Mesendoderm (in vitro differentiated cells): ENCODE measurements at regions not wholly inside any gene's neighbourhood (a gene's known extent, or its start where the extent isn't known, plus 50 kb on each side); places are given as distances from the start of the nearest gene placed in this dataset.

Experiments
- DNase-seq: peaks from one replicate; pipeline ENCODE4 v3.0.0; 2013
- H2AK5ac ChIP-seq: 2 replicates; pipeline ENCODE4 v1.6.1; 2013; ENCODE audit warnings: low read length, inconsistent platforms
- H2BK120ac ChIP-seq: 2 replicates; pipeline ENCODE4 v1.6.1; 2013; ENCODE audit warnings: low read depth, mild to moderate bottlenecking, low read length, moderate library complexity, mixed read lengths
- H2BK15ac ChIP-seq: replicated peaks from 2 replicates; pipeline ENCODE4 v1.6.1; 2013; ENCODE audit warnings: low read depth, mild to moderate bottlenecking, moderate library complexity
- H2BK5ac ChIP-seq: 2 replicates; pipeline ENCODE4 v1.6.1; 2013; ENCODE audit warnings: low read length, inconsistent platforms
- H3K18ac ChIP-seq: 2 replicates; pipeline ENCODE4 v1.6.1; 2013; ENCODE audit warnings: mild to moderate bottlenecking, low read length, mixed read lengths
- H3K23ac ChIP-seq: one replicate; pipeline ENCODE4 v1.6.1; 2013; ENCODE audit warnings: low read length
- H3K27ac ChIP-seq: 2 replicates; pipeline ENCODE4 v1.5.1; 2013; ENCODE audit warnings: low read depth, mild to moderate bottlenecking, inconsistent platforms, low read length, moderate library complexity
- H3K27me3 ChIP-seq: 2 replicates; pipeline ENCODE4 v1.6.1; 2013; ENCODE audit warnings: low read length, control low read depth, mild to moderate bottlenecking, inconsistent platforms; ENCODE audit not compliant: insufficient read depth, poor library complexity
- H3K36me3 ChIP-seq: 2 replicates; pipeline ENCODE4 v1.6.1; 2013; ENCODE audit warnings: low read length, inconsistent platforms; ENCODE audit not compliant: control insufficient read depth, insufficient read depth
- H3K4ac ChIP-seq: one replicate; pipeline ENCODE4 v1.6.1; 2013; ENCODE audit warnings: low read depth, mild to moderate bottlenecking, low read length, moderate library complexity
- H3K4me1 ChIP-seq: 2 replicates; pipeline ENCODE4 v1.6.1; 2013; ENCODE audit warnings: low read depth, low read length, inconsistent platforms; ENCODE audit not compliant: control insufficient read depth
- H3K4me2 ChIP-seq: 2 replicates; pipeline ENCODE4 v1.6.1; 2013; ENCODE audit warnings: low read length
- H3K4me3 ChIP-seq: 2 replicates; pipeline ENCODE4 v1.5.1; 2013; ENCODE audit warnings: mild to moderate bottlenecking, low read length
- H3K56ac ChIP-seq: one replicate; pipeline ENCODE4 v1.6.1; 2013; ENCODE audit warnings: low read length
- H3K79me1 ChIP-seq: 2 replicates; pipeline ENCODE4 v1.6.1; 2013; ENCODE audit warnings: low read length, inconsistent platforms
- H3K79me2 ChIP-seq: 2 replicates; pipeline ENCODE4 v1.6.1; 2013; ENCODE audit warnings: mild to moderate bottlenecking, low read length; ENCODE audit not compliant: control insufficient read depth, insufficient read depth
- H3K9ac ChIP-seq: 2 replicates; pipeline ENCODE4 v1.6.1; 2013; ENCODE audit warnings: low read length, inconsistent platforms
- H4K5ac ChIP-seq: one replicate; pipeline ENCODE4 v1.6.1; 2013; ENCODE audit warnings: low read length
- H4K8ac ChIP-seq: one replicate; pipeline ENCODE4 v1.6.1; 2013; ENCODE audit warnings: low read depth, mild to moderate bottlenecking, control low read depth, low read length, moderate library complexity
- WGBS: extraction: QIAGEN DNeasy Blood & Tissue Kit; methylation state at CpG from one replicate; pipeline ENCODE4 v1.1.7; 2013; ENCODE audit warnings: low lambda C conversion rate, missing lambda C conversion rate; ENCODE audit not compliant: insufficient coverage; ENCODE audit errors: extremely low coverage; 5-methylcytosine and 5-hydroxymethylcytosine counted together

- Histone ChIP-seq H4K8ac (no peak overlapping the region), H3K56ac (no peak overlapping the region), H3K79me2 (no peaks in the 10 kb centered on the region), H3K23ac (no peak overlapping the region), H3K36me3 (no peaks in the 10 kb centered on the region), H4K5ac (no peak overlapping the region), H3K27me3 (no peaks in the 10 kb centered on the region), H2BK5ac (no peak overlapping the region), H3K4me2 (no peak overlapping the region), H3K4ac (no peak overlapping the region), H3K18ac (no peak overlapping the region), H3K9ac (no peak overlapping the region), H3K4me3 (no peak overlapping the region), H3K27ac (no peak overlapping the region), H2BK120ac (no peak overlapping the region), H3K79me1 (no peaks in the 10 kb centered on the region), H3K4me1 (no peaks in the 10 kb centered on the region), H2AK5ac (no peak overlapping the region), H2BK15ac (no peak overlapping the region)
- DNase-seq, result no peak
- WGBS, result no CpG with 5 or more reads among the region's 5 CpGs
These were observed 622.6 kb downstream of the KCNJ2 start for GRCh38 chr17:70791748-70792443.

GRCh38 chr17:70794738-70795137, 625.4 kb downstream of the KCNJ2 start:
- no peak overlapping the region for H3K4me2 ChIP-seq
- no peaks in the 10 kb centered on the region for H3K79me2 ChIP-seq
- H4K5ac ChIP-seq, result no peak overlapping the region
- no peak overlapping the region for H4K8ac ChIP-seq
- H3K4ac ChIP-seq, result no peak overlapping the region
- no peak overlapping the region for H3K9ac ChIP-seq
- H2AK5ac ChIP-seq, result no peak overlapping the region
- no peak overlapping the region for H3K23ac ChIP-seq
- no peaks in the 10 kb centered on the region for H3K27me3 ChIP-seq
- no peak overlapping the region for H3K4me3 ChIP-seq
- H2BK15ac ChIP-seq, result no peak overlapping the region
- H3K18ac ChIP-seq, result no peak overlapping the region
- H3K4me1 ChIP-seq, result no peaks in the 10 kb centered on the region
- DNase-seq, result no peak
- no CpG with 5 or more reads among the region's 1 CpG for WGBS
- no peak overlapping the region for H3K27ac ChIP-seq
- H3K56ac ChIP-seq, result no peak overlapping the region
- no peak overlapping the region for H2BK5ac ChIP-seq
- no peaks in the 10 kb centered on the region for H3K79me1 ChIP-seq
- no peak overlapping the region for H2BK120ac ChIP-seq
- H3K36me3 ChIP-seq, result no peaks in the 10 kb centered on the region

GRCh38 chr17:70795620-70796019, 626.3 kb downstream of the KCNJ2 start:
- Histone ChIP-seq H3K36me3 (no peaks in the 10 kb centered on the region), H3K4me1 (no peaks in the 10 kb centered on the region), H2BK5ac (no peak overlapping the region), H3K79me1 (no peaks in the 10 kb centered on the region), H3K23ac (no peak overlapping the region), H3K4me3 (no peak overlapping the region), H3K4me2 (no peak overlapping the region), H2BK120ac (no peak overlapping the region), H3K27me3 (no peaks in the 10 kb centered on the region), H3K27ac (no peak overlapping the region), H2AK5ac (no peak overlapping the region), H3K18ac (no peak overlapping the region), H4K5ac (no peak overlapping the region), H3K4ac (no peak overlapping the region), H2BK15ac (no peak overlapping the region), H3K56ac (no peak overlapping the region), H4K8ac (no peak overlapping the region), H3K9ac (no peak overlapping the region), H3K79me2 (no peaks in the 10 kb centered on the region)
- no peak for DNase-seq
- WGBS, result no CpG with 5 or more reads among the region's 2 CpGs

GRCh38 chr17:70796757-70797156, 627.4 kb downstream of the KCNJ2 start:
- no peak overlapping the region for H3K4me3 ChIP-seq
- H3K79me1 ChIP-seq, result no peaks in the 10 kb centered on the region
- no peak overlapping the region for H3K4ac ChIP-seq
- H3K27me3 ChIP-seq, result no peaks in the 10 kb centered on the region
- H3K36me3 ChIP-seq, result no peaks in the 10 kb centered on the region
- no peak overlapping the region for H3K4me2 ChIP-seq
- no CpG with 5 or more reads among the region's 4 CpGs for WGBS
- H3K56ac ChIP-seq, result no peak overlapping the region
- no peak overlapping the region for H3K18ac ChIP-seq
- H2AK5ac ChIP-seq, result no peak overlapping the region
- H3K27ac ChIP-seq, result no peak overlapping the region
- no peak for DNase-seq
- H2BK5ac ChIP-seq, result no peak overlapping the region
- H3K4me1 ChIP-seq, result no peaks in the 10 kb centered on the region
- H4K5ac ChIP-seq, result no peak overlapping the region
- no peak overlapping the region for H2BK15ac ChIP-seq
- H4K8ac ChIP-seq, result no peak overlapping the region
- H3K9ac ChIP-seq, result no peak overlapping the region
- H3K79me2 ChIP-seq, result no peaks in the 10 kb centered on the region
- H3K23ac ChIP-seq, result no peak overlapping the region
- no peak overlapping the region for H2BK120ac ChIP-seq

GRCh38 chr17:70797166-70797565, 627.8 kb downstream of the KCNJ2 start:
- no peak overlapping the region for H2AK5ac ChIP-seq
- no peak overlapping the region for H4K8ac ChIP-seq
- no peak overlapping the region for H3K27ac ChIP-seq
- H3K36me3 ChIP-seq, result no peaks in the 10 kb centered on the region
- no peak overlapping the region for H3K18ac ChIP-seq
- no peak overlapping the region for H3K9ac ChIP-seq
- no peaks in the 10 kb centered on the region for H3K79me2 ChIP-seq
- H3K23ac ChIP-seq, result no peak overlapping the region
- H3K56ac ChIP-seq, result no peak overlapping the region
- DNase-seq, result no peak
- no peak overlapping the region for H2BK5ac ChIP-seq
- no peaks in the 10 kb centered on the region for H3K79me1 ChIP-seq
- no peak overlapping the region for H3K4me2 ChIP-seq
- H3K4me3 ChIP-seq, result no peak overlapping the region
- WGBS, result no CpG with 5 or more reads among the region's 5 CpGs
- no peak overlapping the region for H3K4ac ChIP-seq
- no peak overlapping the region for H4K5ac ChIP-seq
- no peak overlapping the region for H2BK15ac ChIP-seq
- no peaks in the 10 kb centered on the region for H3K27me3 ChIP-seq
- no peaks in the 10 kb centered on the region for H3K4me1 ChIP-seq
- no peak overlapping the region for H2BK120ac ChIP-seq

- no peak overlapping the region for H2BK15ac ChIP-seq
- no peak overlapping the region for H3K4ac ChIP-seq
- no peaks in the 10 kb centered on the region for H3K27me3 ChIP-seq
- DNase-seq, result no peak
- no peak overlapping the region for H3K23ac ChIP-seq
- H3K79me2 ChIP-seq, result no peaks in the 10 kb centered on the region
- no peak overlapping the region for H2BK5ac ChIP-seq
- no peak overlapping the region for H3K4me2 ChIP-seq
- no peak overlapping the region for H3K56ac ChIP-seq
- no peaks in the 10 kb centered on the region for H3K79me1 ChIP-seq
- no peaks in the 10 kb centered on the region for H3K4me1 ChIP-seq
- H3K4me3 ChIP-seq, result no peak overlapping the region
- H4K8ac ChIP-seq, result no peak overlapping the region
- no peaks in the 10 kb centered on the region for H3K36me3 ChIP-seq
- no peak overlapping the region for H3K18ac ChIP-seq
- H2BK120ac ChIP-seq, result no peak overlapping the region
- H3K9ac ChIP-seq, result no peak overlapping the region
- no peak overlapping the region for H3K27ac ChIP-seq
- H2AK5ac ChIP-seq, result no peak overlapping the region
- H4K5ac ChIP-seq, result no peak overlapping the region
These were observed 634.8 kb downstream of the KCNJ2 start for GRCh38 chr17:70804161-70804560.
